ENCODE measurements at regions not wholly inside any gene's neighbourhood (a gene's known extent, or its start where the extent isn't known, plus 50 kb on each side); places are given as distances from the start of the nearest gene placed in this dataset.

DNA sequence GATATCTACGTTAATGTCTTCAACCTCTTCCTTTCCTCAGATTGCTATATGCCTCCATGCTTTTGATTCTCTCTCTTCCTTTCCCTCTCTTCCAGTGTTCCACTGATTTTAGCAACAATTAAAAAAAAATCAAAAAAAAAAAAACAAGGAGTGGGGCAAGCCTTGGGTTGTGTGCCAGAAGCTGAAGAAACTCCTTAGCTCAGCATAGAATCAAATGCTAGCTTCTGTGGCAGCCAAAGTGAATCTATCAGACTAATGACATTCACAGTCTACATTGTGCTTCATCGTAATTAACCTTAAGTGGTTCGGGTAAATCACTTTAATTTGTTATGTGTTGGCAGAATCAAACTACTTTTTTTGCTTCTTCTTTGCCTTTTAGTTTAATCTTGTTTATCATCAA lies 237.3 kb downstream of the TMEM167A start:
- no peak for FAIRE-seq

DNA sequence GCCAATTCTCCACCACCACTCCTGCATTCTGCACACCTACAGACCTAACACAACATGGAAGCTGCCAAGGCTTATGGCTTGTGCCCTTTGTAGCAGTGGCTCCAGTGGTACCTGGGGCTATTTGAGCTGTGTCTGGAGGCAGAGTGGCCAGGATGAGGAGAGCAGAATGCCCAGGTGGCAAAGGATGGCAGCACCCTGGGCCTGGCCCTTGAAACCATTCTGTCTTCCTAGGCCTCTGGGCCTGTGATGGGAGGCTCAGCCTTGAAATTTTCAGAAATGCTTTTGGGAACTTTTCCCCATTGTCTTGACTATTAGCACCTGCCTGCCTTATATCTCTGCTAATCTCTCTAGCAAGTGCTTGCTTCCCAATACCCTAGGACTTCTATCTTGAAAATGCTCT lies 241.7 kb downstream of the TMEM167A start:
- no peak for FAIRE-seq

DNA sequence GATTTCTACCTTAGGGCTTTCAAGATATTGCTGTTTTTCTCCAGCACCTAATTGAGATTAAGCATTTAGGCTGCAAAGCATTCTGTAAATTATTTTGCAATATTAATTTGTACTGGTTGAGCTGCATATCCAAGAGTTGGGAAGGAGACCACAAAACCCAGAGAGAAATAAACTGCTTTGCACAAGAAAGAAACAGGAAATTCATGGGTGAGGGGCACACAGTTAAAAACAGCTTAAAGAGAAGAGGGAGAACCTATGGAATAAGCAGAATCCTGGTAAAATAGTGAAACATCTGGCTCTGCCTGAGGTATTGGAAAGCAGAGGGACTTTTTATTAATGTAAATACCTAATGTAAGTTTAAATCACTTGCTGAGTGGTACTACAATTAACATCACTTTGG lies 243.0 kb downstream of the TMEM167A start:
- FAIRE-seq, result no peak

DNA sequence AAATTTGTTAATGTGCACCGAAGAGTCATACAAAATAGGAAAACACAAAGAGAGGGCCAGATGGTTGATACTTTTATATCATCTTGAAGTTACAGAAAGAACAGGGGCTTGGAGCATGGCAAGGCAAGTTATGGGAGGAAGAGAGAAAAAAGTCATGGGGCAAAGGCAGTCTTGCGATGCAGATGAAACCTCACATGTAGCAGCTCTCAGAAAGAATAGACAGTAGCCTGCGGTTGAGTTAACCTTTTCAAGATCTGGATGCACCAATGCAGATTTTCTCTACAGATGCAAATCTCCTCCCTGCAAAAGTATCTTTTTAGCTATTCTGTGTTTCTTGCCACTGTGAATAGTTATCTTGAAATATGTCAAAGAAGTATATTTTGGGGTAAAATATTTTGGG lies 243.9 kb downstream of the TMEM167A start:
- FAIRE-seq, result no peak

DNA sequence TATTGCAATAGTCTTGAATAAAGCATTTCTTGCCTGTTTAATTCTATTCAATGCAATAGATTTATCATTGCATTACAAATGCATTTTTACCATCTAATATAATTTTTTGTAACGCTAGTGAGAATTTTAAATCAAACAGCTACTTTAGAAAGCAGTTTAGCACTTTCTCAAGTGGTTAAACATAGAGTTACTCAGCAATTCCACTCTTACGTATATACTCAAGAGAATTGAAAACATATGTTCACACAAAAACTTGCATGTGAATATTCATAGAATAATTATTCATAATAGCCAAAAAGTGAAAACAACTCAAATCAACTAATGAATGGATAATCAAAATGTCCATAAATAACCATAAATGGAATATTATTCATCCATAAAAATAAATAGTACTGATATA lies 244.7 kb downstream of the TMEM167A start:
- no peak for FAIRE-seq

DNA sequence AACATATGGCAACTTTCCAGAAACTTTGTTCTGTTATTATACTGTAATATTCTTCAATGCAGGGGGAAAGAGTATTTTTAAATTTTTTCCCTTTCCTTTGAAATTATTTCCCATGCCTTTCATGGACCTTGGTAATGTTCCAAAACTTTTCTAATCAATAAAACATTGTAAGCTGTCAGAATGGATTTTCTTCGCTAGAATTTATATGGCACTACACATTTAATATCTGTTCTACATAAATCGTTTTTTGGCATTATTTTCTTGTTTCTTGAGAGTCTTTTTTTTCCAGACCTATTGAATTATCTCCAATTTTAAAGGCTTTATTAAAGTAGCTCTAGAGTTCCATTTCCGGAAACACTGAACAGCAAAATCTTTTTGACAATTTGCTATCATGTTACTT lies 249.0 kb downstream of the TMEM167A start:
- no peak for FAIRE-seq

DNA sequence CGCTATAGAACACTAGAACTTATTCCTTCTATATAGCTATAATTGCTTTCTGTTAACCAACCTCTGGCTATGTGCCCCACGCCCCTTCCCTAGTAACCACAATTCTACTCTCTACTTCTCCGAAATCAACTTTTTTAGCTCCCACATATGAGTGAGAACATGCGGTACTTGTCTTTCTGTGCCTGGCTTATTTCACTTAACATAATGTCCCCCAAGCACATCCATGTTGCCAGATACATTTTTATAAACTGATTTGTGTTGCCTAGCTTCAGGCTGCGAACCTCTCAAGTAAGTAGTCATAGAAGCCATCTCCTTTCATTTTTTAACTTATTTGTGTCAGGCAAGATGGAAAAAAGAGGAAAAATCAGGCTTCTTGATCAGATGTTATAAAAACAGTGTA lies 249.5 kb downstream of the TMEM167A start:
- no peak for FAIRE-seq

DNA sequence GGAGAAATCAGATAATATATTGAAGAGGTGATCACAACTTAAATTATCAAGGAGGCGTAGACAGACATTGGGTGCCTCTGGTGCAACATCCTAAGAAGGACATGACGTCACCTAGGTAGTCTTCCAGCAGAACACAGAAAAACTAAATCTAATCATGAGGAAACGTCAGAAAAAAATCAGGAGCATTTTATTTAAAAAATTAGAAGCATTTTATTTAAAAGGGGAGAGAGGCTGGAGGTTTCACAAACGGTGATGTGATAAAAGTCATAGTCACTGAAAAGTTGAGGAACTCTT lies 254.6 kb downstream of the TMEM167A start:
- FAIRE-seq, result no peak

DNA sequence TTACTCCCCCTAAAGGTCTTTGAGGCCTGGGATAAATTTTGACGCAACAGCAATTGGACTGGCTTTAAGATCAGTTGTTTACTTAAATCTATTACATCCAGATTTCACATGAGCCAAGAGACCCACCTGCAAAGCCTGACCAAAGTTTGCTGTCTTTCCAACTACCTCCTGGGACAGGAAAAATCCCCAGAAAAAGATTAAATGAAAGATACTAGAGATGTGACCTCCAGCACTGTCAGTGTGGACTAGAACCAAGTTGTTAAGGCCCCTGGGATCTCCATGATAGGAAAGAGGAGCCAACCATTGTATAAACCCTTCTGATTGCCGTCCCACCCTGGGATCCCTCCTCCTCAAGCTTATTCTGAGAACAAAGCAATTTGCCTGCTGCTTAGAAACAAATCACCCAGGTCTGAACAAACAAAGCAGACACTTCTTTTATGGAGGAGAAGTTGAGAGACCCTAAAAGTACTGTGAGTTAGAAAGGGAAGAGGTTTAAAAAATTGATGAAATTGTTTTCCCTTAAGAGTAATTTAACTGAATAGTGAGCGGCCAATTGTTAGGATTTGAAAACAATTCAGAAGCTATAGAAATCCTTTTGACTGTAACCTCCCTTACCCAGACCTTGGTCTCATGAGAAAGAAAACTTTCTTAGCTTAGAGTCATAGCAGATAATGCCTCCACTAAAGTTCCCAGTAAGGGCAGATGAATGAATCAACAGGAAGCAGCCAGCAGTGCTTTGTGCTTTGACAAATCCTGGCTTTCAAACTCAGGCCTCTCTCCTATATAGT lies 255.2 kb downstream of the TMEM167A start:
- no peak for FAIRE-seq

DNA sequence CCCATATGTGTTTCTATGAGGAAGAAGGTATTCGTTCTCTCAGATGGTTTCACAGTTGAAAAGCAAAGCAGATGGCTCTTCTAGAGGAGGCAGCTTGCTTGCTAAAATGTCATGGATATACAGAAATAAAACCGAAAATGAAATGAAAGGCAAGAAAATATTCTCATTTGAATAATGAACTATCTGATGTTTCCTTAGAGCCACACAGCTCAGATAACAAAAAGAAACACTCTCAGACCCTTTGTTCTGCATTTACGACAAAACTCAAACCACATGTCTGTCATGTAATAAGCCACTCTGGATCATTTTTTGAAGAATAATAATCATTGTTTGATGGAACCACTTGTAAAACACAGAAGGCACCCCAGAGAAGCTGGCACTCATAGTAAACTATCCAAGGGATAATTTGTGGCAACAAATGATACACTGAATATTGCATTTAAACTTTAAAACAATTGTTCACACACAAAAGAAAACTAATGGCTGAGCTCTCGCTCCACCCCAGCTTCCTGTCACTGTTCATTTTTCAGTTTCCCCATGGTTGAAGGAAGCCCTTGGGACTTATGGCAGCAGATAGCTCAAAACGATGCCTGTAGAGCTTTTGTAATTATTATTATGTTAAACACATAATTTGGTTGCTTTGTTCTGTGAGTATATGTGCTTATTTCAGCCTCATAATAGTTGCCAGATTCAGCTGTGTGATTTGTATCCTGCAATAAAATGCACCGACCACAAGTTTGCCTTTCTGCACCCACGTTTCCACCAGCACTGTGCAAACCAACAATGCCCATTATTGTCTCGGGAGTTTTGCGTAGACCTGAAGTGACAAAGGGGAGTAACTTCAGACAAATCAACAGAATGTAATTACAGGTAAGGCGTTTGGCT lies 256.0 kb downstream of the TMEM167A start:
- FAIRE-seq, result no peak

DNA sequence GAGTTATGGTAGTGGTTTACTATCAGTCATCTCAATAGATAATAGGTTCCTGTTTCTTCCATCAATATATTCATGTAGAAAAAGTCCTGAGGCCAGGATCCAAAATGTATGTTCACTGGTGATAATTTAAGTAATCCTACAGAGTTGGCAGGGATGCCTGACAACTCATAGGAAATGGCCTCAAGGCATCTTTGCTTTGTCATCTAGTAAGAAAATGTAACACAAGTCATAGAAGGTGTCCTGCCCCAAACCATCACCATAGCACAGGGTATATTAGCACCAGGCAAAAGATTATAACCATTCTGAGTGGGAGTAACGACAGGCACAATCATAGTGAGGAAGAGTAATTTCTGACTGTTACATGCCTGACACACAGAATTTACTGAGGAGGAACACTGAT lies 257.0 kb downstream of the TMEM167A start:
- FAIRE-seq, result no peak

DNA sequence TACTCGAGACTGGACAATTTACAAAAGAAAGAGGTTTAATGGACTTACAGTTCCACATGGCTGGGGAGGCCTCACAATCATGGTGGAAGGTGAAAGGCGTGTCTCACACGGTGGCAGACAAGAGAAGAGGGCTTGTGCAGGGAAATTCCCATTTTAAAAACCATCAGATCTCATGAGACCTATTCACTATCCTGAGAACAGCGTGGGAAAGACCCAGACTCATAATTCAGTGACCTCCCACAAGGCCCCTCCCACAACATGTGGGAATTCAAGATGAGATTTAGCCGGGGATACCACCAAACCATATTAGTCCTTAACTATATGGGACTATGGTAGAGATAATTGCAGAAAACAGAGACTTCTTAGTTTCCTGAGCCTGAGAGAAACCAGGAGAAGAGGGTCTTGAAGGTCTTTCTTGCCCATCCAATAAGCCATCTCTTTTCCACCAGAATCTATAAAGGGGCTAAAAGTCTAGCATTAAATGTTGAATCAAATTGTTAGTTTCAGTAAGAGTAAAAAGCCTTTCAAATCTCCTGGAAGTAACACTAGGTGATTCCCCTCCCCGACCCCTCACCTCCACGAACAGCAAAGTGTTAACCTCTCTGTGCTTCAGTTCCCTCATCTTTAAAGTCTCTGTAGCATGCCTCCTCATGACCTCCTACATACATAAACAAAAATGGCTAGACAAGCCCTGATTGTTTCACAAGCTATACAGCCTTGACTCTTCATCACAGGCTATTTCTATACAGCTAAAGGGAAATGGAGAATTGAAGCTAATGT lies 259.1 kb downstream of the TMEM167A start:
- no peak for FAIRE-seq

DNA sequence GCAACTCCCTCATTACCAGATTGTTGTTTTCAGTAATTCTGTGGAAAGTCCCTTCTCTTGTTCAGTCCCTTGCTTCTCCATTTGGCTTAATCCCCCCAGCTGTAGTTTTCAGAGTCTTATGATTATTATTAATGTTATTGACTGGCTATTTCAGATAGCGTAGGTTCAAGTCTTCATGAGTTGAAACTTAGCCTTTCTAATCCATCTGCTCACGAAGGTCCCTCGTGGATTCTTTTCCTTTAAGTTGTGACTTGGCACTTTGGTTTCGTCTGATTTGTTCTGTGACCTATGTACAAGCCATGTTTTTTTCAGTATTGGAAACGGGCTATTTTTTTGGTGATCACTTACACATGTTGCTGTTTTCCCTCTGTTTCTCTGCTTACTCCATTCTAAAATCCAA lies 260.3 kb downstream of the TMEM167A start:
- no peak for FAIRE-seq

DNA sequence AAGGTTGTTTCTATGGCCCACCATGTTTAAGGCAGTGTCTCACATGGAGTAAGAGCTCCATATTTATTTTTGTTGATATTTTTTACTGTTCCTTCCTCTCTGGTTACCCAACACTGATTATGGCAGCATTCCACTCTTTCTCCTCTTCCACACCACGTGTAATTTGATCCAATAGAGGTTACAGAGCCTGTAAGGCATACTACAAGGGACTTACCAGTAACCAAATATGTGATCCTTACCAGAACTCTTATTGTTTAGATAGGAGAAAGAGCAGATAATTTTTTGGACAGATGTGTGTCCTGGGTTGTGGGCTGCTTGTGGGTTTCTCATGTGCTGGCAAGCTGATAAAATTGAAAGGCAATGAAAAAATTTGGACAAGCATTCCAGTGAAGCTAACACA lies 261.3 kb downstream of the TMEM167A start:
- no peak for FAIRE-seq

DNA sequence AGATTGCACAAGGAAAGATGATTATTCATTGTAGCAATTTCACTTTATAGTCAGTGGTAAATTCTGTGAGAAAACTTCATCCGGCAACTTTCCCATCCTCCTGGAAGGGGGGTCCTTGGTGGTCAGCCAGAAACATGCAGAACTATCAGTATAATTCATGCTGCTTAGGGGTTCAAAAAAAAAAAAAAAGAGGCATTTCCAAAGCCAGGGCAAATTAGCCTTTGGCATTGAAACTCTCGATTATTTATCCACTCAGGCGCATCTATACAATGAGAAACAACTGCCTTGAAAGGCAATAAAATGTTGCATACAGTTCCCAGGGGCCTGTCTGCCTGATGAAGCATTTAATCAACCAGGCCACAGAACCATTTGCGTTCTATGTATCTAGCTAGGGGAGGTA lies 263.3 kb downstream of the TMEM167A start:
- no peak for FAIRE-seq

DNA sequence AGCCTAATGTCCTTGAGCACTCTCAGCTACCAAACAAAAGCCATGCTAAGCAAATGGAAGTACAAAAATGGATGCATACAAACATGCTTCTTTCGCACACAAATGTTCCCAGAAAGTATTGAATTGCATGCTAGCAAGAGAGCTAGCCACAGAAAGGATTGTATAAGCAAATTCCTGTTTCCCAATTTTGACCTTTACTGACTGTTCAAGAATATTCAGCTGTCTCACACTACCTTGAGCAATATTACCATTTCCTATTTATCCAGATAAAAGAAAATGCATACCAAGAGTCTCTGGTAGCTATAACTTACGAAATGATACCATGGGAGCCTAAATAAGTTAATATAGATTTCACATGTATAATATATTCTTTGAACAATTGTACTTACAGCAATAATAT lies 264.6 kb downstream of the TMEM167A start:
- FAIRE-seq, result no peak

DNA sequence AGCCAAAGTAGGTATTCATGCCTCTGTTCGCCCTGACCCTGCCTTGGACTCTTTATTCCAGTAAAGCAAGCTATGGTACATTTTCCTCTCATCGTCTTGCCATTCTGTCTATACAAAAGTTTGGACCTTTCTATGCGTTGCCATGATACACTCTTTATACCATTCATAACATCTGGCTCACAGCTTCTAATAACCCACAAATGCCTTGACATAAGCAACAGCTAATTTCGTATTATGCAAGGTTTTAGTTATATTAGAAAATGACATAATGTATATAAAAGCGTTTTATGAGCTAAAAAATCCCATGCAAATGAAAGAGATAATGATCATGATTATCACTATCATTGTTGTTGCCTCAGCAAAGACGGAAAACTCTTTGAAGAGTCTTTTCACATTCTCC lies 265.7 kb downstream of the TMEM167A start:
- FAIRE-seq, result no peak

DNA sequence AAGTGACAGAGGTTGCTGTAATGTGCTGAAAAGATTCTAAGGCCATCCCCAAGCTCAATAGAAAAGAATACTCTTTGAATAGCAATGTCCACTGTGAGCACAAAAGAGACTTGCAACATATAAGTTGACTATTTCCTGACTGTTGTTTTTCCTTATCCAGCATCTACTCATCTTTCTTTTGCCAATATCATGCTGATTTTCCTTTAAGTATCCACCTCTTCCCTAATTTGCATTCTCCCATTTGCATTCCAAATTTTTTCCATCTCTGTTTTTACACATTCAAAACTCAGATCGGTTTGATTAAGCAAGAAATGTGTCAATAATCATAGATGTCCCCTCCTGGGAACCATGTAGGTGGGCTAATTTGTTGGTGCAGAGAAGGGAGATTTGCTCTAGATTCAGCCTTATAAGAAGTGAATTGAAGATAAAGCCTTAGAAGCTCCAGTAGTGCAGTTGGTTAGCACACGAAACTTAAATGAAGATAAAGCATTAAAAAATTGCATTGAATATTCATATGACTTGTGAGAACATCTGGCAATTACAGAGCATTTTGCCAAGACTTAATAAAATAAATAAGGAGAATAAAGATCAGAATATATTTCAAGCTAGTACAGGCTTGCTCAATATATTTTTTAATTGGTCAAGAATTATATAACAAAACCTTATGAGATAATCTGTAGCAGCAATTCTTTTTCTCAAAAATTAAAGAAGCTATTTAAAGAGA lies 267.6 kb downstream of the TMEM167A start:
- FAIRE-seq, result no peak

DNA sequence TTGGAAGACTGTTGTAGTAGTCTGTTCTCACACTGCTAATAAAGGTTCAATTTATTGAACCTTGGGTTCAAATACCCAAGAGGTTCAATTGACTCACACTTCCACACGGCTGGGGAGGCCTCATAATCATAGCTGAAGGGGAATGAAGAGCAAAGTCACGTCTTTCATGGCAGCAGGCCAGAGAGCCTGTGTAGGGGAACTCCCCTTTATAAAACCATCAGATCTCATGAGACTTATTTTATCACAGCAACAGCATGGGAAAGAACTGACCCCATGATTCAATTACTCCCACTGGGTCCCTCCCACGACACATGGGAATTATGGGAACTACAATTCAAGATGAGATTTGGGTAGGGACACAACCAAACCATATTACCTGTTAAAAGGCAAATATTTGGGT lies 268.2 kb downstream of the TMEM167A start:
- FAIRE-seq, result no peak

DNA sequence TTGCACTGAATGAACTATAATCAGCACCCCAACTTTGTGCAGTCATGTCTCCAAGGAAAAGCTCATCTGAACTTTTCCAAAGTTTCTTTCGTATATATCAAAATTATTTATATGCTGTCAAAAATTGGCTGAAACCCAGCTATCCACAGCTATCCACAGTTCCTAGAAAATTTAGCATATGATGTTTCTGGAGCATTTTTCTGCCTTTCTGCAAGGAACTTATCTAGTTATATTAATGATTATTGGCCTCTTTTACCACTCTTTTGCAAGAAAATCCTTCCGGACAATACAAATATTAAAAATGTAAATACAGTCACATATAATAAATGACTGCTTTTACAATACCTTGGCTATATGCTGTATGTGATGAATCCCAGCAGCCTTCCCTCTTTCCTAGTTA lies 270.2 kb downstream of the TMEM167A start:
- no peak for FAIRE-seq

DNA sequence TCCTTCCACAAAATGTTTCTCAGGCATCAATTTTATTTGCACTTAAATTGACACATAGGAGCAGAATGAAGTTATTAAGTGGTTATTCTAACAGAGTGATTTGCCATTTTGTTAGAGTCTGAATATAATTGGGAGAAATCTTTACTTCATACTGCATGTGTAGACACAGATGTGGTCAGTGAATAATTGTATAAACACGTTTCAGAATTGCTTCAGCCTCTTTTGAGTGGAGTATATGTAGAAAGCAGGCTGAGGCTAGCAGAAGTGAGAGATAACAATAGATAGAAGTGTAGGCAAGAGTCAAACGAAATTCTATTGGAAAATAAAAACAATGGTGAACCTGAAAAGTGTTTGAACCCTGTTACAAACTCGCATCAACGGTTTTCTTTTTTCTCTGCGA lies 270.7 kb downstream of the TMEM167A start:
- no peak for FAIRE-seq

DNA sequence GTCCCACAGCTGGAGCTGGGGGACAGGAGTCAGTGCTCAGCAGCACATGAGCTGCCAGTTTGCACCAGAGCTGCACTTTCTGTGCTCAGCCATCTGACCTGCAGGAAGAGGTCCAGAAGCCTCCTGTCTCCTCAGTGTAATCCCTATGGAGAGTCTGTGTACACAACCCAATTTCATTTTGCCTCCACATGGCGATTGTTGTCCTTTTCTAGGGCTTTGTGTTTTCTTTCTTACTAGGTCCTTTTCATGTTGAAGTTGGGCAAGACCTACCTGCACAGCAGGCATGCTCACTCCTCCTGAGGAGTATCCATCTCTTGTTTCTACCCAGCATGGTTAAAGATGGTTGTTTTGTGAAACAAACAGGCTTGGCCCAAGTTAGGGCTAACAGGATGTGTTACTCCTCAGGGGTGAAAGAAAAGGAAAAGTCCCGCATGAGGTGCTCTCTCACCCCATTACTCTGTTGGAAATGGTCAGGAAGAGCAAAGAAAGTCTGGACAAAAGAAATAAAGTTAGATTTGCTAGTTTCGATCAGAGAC lies 273.0 kb downstream of the TMEM167A start:
- no peak for FAIRE-seq

DNA sequence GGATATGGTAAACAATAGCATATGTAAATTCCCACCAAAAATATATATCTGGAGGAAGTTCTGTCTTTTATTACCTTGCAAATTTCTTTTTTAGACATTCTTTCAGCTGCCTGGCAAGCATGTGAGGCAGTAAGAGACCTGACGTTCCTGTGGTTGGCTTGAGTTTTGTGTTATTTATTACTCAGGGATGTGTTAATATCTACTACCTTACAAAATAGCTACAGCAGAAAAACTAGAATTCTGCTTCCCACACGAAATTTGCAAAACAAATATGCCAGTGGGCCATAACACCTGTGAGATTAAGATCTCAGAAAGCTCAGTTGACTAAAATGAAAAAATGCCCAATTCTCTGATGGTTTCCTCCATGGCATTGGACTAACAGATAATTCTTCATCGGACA lies 274.2 kb downstream of the TMEM167A start:
- no peak for FAIRE-seq

Measured in endometrium (tissue), 2 donors.